ENCODE measurements at regions not wholly inside any gene's neighbourhood (a gene's known extent, or its start where the extent isn't known, plus 50 kb on each side); places are given as distances from the start of the nearest gene placed in this dataset.
"Not testable (repeated sequence)": the region's sequence is repeated elsewhere in the genome, so short reads cannot be mapped to it uniquely, and the experiment has no call there.

DNA sequence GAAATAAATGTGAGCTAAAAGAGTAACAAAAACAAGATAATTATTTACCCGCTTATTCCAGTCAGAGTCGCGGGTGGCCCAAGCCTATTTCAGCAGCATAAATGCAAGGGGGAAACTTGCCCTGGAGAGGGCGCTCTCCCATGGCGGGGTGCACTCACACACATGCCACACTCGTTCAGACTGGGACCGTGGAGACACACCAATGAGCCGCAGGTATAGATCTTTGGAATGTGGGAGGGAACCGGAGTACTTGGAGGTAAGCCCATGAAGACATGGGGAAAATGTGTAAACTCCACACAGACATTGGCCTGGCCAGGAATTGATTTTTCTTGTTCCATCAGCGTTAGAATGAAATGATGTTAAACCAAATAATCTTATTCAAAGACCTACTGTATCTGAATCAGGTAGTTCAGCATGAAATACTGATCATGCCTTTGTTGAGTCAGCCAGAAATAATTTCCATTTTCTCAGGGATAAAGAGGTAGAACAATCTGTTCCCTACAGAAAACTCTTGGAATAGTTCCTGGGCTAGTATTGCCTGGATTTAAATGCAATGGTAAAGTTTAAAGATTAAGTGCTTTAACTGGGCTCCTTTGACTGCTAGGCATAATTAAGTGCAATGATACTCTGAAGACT lies 191.5 kb downstream of the MCHR2 start:
- DNase-seq: no peak

DNA sequence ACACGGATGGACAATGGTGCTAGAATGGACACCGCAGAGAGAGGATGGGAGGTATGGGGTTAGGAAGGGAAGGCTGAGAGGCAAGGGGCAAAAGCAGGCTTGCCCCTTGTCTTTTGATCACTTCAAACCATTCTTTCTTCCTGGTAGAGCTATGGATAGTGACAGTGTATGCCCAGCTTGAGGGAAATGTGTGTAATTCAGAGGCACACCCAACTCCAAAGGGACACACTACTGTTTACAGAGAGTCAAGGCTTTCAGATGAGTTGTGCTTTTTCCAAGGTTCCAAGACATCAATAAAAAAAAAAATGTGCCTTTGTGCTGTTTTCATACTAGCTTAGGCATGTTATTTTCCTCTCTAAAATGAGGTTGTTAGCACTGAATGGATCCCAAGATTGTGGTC lies 185.0 kb downstream of the MCHR2 start:
- DNase-seq: no peak

- no peak for DNase-seq
These were observed 183.7 kb downstream of the MCHR2 start for GRCh38 chr6:99810295-99810694.

DNA sequence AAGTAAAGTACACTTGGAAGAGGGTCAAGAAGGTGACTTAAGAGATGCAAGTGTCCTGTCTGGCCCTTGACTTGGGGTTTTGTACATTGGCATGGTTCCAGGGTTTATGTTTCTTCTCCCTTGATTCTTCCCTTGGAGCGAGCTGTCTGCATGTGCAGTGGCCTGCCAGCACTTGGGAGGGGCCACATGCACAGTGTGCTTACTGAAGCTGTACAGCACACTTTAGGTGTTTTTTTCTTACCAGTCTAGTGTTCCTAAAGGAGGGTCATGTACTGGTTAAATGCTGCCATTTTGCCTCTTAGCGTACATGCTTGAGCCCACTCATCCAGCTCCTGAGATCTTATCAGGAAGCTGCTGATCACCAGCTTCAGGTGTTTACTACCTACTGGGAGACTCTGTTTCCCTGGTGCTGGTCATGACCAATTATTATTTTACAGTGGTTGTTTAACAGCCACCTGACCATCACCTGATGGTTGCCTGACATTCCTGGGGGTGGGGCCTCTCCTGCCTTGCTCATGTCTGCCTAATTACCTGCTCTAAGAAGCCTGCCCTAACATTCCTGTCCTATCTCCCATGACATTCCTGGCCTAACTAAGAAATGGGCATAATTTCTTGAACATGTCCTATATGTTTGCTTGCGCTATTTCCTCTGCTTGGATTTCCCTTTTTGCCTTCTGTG lies 182.9 kb downstream of the MCHR2 start:
- DNase-seq: no peak

- DNase-seq: no peak
These were observed 182.4 kb downstream of the MCHR2 start for GRCh38 chr6:99811636-99812035.

GRCh38 chr6:99813565-99813964 lies 180.5 kb downstream of the MCHR2 start:
- no peak for DNase-seq

- DNase-seq: no peak
These were observed 179.6 kb downstream of the MCHR2 start for GRCh38 chr6:99814230-99814928.

DNA sequence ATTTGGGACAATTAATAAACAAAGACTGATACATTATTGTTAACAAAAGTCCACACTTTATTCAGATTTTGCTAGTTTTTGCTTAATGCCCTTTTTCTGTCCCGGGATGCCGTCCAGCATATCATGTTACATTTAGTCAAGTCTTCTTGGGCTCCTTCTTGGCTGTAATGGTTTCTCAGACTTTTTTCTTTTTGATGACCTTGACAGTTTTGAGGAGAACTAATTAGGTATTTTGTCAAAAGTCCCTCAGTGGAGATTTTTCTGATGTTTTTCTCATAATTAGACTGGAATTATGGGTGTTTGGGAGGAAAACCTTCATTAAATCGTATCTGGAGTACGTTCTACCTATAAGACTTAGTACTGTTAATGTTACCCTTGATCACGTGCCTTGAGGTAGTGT lies 177.2 kb downstream of the MCHR2 start:
- DNase-seq: no peak

GRCh38 chr6:99818161-99818560 lies 175.9 kb downstream of the MCHR2 start:
- no peak for DNase-seq

DNA sequence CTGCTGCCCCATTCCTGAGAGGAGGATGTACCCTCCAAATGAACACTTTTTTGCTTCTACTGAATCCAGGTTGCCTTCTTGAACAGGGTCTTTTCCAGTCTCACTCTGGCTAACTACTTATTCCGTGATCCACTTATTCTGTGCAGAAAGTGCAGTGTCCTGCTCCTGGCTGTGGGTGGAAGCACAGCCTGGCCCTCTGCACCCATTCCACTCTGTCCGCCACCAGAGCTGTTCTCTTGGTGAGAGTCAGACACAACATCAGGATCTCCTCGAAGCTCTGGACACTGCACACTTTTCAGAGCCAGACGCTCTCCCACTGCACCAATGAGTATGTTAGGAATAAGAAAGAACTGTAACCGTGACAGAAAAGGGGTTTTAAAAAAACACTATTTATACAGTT lies 174.2 kb downstream of the MCHR2 start:
- DNase-seq: no peak

GRCh38 chr6:99821164-99821563 lies 172.9 kb downstream of the MCHR2 start:
- no peak for DNase-seq

- peak; percentile 42 for DNase-seq
These were observed 171.1 kb downstream of the MCHR2 start for GRCh38 chr6:99822741-99823512.

- not testable (repeated sequence) for DNase-seq
These were observed 170.3 kb downstream of the MCHR2 start for GRCh38 chr6:99823513-99824235.

DNA sequence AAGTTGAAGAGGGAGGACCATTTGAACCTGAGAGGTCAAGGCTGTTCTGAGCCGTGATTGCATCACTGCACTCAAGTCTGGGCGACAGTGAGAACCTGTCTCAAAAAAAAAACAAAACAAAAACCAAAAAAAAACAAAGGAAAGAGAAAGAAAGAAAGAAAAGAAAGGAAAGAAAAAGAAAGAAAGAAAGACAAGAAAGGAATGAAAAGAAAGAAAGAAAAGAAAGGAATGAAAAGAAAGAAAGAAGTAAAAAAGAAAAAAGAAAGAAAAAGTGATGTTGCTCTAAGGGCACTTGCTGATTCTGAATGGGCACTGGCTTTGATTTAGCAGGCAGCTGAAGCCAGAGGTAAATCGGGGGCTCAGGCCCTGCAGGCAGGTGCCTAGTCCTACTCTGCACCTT lies 161.0 kb downstream of the MCHR2 start:
- DNase-seq: no peak

- no peak for DNase-seq
These were observed 157.6 kb downstream of the MCHR2 start for GRCh38 chr6:99836471-99836870.

DNA sequence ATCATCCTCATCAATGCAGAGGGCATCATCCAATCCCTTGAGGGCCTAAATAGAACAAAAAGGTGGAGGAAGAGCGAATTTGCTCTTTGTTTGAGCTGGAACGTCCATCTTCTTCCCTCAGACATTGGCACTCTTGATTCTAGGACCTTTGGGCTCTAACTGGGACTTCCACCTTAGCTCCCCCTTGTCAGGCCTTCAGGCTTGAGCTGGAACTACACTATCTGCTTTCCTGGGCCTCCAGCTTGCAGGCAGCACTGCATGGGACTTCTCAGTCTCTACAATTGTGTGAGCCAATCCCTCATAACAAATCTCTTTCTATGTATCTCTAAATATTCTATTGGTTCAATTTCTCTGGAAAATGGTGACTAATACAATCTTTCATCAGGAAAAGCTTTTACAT lies 155.4 kb downstream of the MCHR2 start:
- no peak for DNase-seq

DNA sequence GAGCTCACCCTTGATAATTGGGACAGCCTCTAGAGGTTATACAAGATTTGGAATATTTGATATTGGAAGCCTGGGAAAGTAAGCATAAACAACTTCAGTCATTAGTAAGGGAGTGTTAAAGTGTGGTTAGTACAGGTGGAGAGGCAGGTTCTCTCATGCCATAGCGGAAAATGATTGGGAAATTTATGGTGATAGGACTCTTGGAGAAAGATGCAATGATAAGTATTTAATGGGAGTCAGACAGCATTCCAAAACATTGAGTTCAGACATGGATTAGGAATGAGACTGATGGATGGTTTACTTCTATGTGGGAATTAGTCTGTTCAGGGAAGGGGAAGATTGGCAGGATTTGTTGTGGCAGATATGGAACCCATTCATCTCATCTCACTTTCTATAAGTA lies 152.7 kb downstream of the MCHR2 start:
- no peak for DNase-seq

- DNase-seq: no peak
These were observed 148.0 kb downstream of the MCHR2 start for GRCh38 chr6:99846006-99846405.

GRCh38 chr6:99850841-99851240 lies 143.2 kb downstream of the MCHR2 start:
- no peak for DNase-seq

- no peak for DNase-seq
These were observed 142.0 kb downstream of the MCHR2 start for GRCh38 chr6:99852031-99852430.

- no peak for DNase-seq
These were observed 127.0 kb downstream of the MCHR2 start for GRCh38 chr6:99867026-99867425.

GRCh38 chr6:99868074-99868702 lies 125.8 kb downstream of the MCHR2 start:
- peak; percentile 61 for DNase-seq

Measured in fibroblast of skin of abdomen (primary cell).